Bronchial epithelial cell (primary cell): ENCODE measurements at regions not wholly inside any gene's neighbourhood (a gene's known extent, or its start where the extent isn't known, plus 50 kb on each side); places are given as distances from the start of the nearest gene placed in this dataset.

Source experiments
- DNase-seq: peaks from one replicate; pipeline ENCODE4 v3.0.0-alpha.2; 2010; ENCODE audit warnings: low read depth
- FAIRE-seq: peaks from 2 replicates; lab custom pipeline; 2011; peaks lifted over from hg19 to GRCh38; lab: Jason Lieb, UNC
- H3K27me3 ChIP-seq: 2 replicates; pipeline ENCODE4 v1.5.1; 2011; ENCODE audit warnings: low read length; ENCODE audit not compliant: control insufficient read depth, insufficient read depth
- H3K36me3 ChIP-seq: 2 replicates; pipeline ENCODE4 v1.5.1; 2011; ENCODE audit warnings: low read length; ENCODE audit not compliant: control insufficient read depth, insufficient read depth
- H3K4me3 ChIP-seq: 2 replicates; pipeline ENCODE4 v1.5.1; 2011; ENCODE audit warnings: mild to moderate bottlenecking, low read depth, low read length, control low read depth
- TF ChIP-seq, protein P1 (sequence below): IDR thresholded peaks from 2 replicates; pipeline ENCODE4 v1.5.1; 2011; ENCODE audit warnings: mild to moderate bottlenecking, moderate library complexity, low read length, control low read depth, inconsistent platforms; ENCODE audit not compliant: insufficient read depth, severe bottlenecking

DNA sequence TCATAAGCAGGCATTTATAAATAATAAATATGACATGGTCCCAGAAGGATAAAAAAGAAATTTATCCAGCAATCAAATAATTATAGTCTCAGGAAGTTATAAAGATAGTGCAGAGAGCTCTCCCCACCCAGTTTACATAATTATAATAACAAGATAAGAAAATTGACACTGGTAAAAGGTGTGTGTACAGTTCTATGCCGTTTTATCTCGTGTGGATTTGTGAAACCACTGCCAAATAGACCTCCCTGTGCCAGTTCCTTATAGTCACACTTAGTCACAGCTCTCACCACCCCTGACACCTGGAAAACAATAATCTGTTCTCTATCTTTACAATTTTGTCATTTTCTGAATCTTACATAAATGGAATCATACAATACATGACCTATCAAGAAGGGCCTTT, 320.1 kb downstream of the KBTBD8 start:
- Histone ChIP-seq H3K4me3 (no peak overlapping the region), H3K36me3 (no peaks in the 10 kb centered on the region), H3K27me3 (no peaks in the 10 kb centered on the region)
- no peak for FAIRE-seq
- TF ChIP-seq, protein P1, sequence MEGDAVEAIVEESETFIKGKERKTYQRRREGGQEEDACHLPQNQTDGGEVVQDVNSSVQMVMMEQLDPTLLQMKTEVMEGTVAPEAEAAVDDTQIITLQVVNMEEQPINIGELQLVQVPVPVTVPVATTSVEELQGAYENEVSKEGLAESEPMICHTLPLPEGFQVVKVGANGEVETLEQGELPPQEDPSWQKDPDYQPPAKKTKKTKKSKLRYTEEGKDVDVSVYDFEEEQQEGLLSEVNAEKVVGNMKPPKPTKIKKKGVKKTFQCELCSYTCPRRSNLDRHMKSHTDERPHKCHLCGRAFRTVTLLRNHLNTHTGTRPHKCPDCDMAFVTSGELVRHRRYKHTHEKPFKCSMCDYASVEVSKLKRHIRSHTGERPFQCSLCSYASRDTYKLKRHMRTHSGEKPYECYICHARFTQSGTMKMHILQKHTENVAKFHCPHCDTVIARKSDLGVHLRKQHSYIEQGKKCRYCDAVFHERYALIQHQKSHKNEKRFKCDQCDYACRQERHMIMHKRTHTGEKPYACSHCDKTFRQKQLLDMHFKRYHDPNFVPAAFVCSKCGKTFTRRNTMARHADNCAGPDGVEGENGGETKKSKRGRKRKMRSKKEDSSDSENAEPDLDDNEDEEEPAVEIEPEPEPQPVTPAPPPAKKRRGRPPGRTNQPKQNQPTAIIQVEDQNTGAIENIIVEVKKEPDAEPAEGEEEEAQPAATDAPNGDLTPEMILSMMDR = no peak
- DNase-seq = no peak

DNA sequence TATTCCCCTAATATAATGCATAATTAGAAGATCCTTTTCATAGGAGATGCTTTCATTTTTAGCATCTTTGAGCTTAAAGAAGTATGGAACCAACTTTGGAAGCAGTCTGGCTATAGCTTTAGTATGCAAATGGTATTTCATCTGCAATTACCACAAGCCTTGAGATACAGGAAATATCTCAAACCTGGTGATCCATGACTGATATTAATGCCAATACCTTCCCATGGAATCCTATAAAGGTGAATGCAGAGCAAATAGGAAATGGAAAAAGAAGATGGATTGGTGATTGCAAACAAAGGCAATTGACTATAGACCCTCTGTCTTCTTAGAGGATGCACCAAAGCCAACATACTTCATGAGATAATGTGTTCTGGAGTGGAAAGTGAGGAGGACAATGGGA, 326.4 kb downstream of the KBTBD8 start:
- DNase-seq (no peak), FAIRE-seq (no peak)
- Histone ChIP-seq H3K27me3 (no peaks in the 10 kb centered on the region), H3K36me3 (no peaks in the 10 kb centered on the region), H3K4me3 (no peak overlapping the region)
- TF ChIP-seq, protein P1 = no peak
